ENCODE measurements at regions not wholly inside any gene's neighbourhood (a gene's known extent, or its start where the extent isn't known, plus 50 kb on each side); places are given as distances from the start of the nearest gene placed in this dataset.

DNA sequence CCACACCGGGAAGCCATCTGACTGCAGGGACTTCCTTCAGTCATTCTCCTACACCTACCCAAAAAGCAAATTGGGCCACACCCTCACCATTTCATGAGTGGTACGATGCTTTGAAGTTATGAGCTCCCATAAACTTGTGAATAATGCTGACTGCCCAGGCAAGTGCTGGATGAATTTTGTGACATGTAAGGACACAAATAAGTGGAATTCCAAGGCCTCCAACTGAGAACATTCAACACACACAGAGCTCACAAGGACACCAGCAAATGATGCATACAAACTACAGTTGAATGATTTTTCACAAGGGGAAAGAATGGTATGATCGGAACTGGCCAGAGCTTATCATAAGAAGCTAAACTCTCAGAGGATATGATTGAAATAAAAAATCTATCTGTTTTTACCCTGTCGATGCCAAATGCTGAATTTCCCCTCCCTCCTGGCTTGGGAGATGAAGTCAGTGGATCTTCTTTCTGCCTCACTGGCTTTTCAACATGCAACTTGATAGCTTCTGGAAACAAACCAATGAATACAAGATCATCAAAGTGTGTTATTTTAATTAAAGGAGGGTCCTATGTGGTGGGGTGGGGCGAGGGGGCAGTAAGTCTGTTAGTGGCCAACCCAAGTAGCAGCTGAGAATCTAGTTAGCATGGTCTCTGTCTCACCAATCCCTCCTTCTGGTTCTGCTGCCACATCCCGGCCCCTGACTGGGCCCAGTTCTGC, 123.8 kb downstream of the WT1 start:
- no peaks in the 10 kb centered on the region for H3K27me3 ChIP-seq
- no peak overlapping the region for H3K4me3 ChIP-seq
- TF ChIP-seq POLR2A (IDR thresholded peaks at IDR 0.05) (no peak), POLR2AphosphoS5 (IDR thresholded peaks at IDR 0.05; ENCODE audit: insufficient read depth in 1 of 2, low read depth in 1 of 2) (no peak)
- TF ChIP-seq, protein P1, sequence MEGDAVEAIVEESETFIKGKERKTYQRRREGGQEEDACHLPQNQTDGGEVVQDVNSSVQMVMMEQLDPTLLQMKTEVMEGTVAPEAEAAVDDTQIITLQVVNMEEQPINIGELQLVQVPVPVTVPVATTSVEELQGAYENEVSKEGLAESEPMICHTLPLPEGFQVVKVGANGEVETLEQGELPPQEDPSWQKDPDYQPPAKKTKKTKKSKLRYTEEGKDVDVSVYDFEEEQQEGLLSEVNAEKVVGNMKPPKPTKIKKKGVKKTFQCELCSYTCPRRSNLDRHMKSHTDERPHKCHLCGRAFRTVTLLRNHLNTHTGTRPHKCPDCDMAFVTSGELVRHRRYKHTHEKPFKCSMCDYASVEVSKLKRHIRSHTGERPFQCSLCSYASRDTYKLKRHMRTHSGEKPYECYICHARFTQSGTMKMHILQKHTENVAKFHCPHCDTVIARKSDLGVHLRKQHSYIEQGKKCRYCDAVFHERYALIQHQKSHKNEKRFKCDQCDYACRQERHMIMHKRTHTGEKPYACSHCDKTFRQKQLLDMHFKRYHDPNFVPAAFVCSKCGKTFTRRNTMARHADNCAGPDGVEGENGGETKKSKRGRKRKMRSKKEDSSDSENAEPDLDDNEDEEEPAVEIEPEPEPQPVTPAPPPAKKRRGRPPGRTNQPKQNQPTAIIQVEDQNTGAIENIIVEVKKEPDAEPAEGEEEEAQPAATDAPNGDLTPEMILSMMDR (IDR thresholded peaks at IDR 0.05), result no peak
- no peak overlapping the region for H3K27ac ChIP-seq
- intact Hi-C loops (cut with DNase I), result no loop called here
- no peak for DNase-seq (ENCODE audit: extremely low spot score in 2 of 2)
- H3K36me3 ChIP-seq, result no peaks in the 10 kb centered on the region
- H3K4me1 ChIP-seq, result no peaks in the 10 kb centered on the region
- no peaks in the 10 kb centered on the region for H3K9me3 ChIP-seq

DNA sequence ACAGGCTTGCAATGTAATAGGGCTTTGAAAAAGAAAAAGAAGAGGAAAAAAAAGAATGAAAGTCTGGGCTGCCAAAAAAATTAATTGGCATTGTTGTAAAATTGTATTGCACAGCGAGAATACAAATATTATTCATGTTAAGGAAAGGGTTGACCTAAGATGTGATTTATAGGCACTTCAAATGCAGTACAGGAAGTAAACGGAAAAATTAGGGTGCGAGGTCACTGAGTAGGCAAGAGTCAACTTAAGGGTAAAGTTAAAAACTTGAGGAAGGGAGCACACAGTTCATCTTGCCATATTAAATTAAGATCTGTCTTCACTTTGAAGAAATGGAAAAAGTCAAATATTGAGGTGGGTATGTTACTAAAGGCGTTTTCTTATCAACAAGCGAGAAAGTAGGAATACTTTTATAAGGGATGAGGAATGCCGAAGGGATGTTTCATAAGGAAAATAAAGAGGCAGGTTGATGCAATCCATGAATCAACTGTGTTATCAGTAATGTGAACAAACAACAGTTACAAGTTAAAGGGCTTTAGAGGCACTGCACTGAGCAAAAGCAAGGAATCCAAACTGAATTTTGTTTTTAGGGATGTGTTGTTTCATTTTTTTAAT, 123.0 kb downstream of the WT1 start:
- no peak for TF ChIP-seq POLR2AphosphoS5 (IDR thresholded peaks at IDR 0.05; ENCODE audit: insufficient read depth in 1 of 2, low read depth in 1 of 2)
- TF ChIP-seq, protein P1 (IDR thresholded peaks at IDR 0.05), result no peak

DNA sequence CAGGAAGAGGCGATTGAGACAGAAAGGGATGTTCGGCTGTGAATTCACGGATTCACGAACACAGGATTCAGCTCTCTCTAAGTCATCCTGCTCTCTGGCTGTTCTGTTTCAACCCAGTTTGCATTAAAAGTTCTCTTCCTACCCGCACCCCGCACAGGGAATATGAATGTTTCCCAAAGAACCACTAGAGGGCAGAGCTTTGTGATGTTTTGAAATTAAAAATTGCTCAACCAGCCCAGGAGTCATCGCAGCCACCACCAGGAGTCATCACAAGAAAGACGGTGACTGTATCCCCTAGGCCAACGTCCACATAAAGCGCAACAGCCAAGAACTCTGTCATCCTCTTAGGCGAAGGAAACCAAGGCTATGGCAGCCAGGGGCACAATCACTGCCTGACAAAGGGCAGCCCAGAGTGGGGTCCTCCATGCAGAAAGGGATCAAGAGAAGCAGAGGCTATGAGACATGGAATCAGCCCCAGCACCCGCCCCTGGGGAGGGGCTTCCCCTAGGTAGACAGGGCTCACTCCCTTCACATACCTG, 122.4 kb downstream of the WT1 start:
- no peak overlapping the region for H3K27ac ChIP-seq
- no peak for DNase-seq (ENCODE audit: extremely low spot score in 2 of 2)

More for the DNA sequence above, 123.0 kb downstream of the WT1 start:
- DNase-seq (ENCODE audit: extremely low spot score in 2 of 2), result no peak
- Histone ChIP-seq H3K9me3 (no peaks in the 10 kb centered on the region), H3K27me3 (no peaks in the 10 kb centered on the region), H3K27ac (no peak overlapping the region), H3K4me3 (no peak overlapping the region), H3K4me1 (no peaks in the 10 kb centered on the region), H3K36me3 (no peaks in the 10 kb centered on the region)
- intact Hi-C loops (cut with DNase I), result no loop called here

DNA sequence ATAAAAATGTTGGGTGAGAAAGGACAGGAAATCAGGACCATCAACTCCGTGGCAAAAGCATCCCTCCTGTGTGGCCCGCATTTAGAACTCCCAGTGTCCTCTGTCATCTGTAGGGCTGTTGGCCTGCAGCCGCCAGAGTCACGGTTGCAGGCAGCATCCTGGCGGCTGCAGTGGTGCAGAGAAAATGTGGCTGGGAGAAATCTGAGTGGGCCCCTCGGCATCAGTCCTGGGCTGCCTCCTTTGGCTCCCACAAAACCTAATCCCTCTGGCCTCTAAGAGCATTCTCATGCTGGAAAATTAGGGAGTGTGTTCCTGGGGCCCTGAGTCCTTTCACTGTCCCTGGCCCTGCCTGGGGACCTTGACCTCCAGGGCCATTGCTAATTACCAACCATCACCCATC, 121.9 kb downstream of the WT1 start:
- Histone ChIP-seq H3K27ac (no peak overlapping the region), H3K36me3 (no peaks in the 10 kb centered on the region), H3K27me3 (no peaks in the 10 kb centered on the region), H3K4me3 (no peak overlapping the region), H3K9me3 (no peaks in the 10 kb centered on the region), H3K4me1 (no peaks in the 10 kb centered on the region)
- TF ChIP-seq POLR2A (IDR thresholded peaks at IDR 0.05) (no peak), POLR2AphosphoS5 (IDR thresholded peaks at IDR 0.05; ENCODE audit: insufficient read depth in 1 of 2, low read depth in 1 of 2) (no peak)
- TF ChIP-seq, protein P1 (IDR thresholded peaks at IDR 0.05), result no peak
- intact Hi-C loops (cut with DNase I), result no loop called here
- DNase-seq (ENCODE audit: extremely low spot score in 2 of 2), result no peak

More for the DNA sequence above, 122.4 kb downstream of the WT1 start:
- intact Hi-C loops (cut with DNase I), result no loop called here
- no peaks in the 10 kb centered on the region for H3K4me1 ChIP-seq
- H3K4me3 ChIP-seq, result no peak overlapping the region
- H3K36me3 ChIP-seq, result no peaks in the 10 kb centered on the region
- no peaks in the 10 kb centered on the region for H3K9me3 ChIP-seq
- TF ChIP-seq, protein P1 (IDR thresholded peaks at IDR 0.05), result peak in 1 of 3 experiments; percentile 58
- TF ChIP-seq POLR2A (IDR thresholded peaks at IDR 0.05), result no peak
- H3K27me3 ChIP-seq, result no peaks in the 10 kb centered on the region

DNA sequence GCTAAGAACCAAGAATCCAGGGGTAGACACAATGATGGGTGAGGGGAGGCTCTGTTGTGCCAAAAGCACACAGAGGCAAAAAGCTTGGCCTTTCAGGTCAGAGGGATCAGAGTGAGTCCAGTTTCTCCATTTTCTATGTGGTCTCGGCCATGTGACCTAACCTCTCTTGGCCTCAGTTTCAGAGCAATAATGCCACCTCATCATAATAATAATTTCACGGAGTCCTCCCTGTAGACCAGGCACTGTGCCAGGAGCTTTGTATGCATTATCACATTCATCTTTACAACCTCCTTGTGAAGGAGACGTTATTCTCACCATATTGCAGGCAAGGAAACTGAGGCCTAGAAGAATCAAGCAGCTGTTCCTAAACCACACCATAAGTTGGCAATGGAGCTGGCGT, 120.2 kb downstream of the WT1 start:
- DNase-seq (ENCODE audit: extremely low spot score in 2 of 2), result no peak

More for the DNA sequence above, 120.2 kb downstream of the WT1 start:
- Histone ChIP-seq H3K4me3 (no peak overlapping the region), H3K27ac (no peak overlapping the region), H3K4me1 (no peaks in the 10 kb centered on the region), H3K27me3 (no peaks in the 10 kb centered on the region), H3K36me3 (no peaks in the 10 kb centered on the region), H3K9me3 (no peaks in the 10 kb centered on the region)
- intact Hi-C loops (cut with DNase I), result no loop called here
- TF ChIP-seq POLR2A (IDR thresholded peaks at IDR 0.05) (no peak), POLR2AphosphoS5 (IDR thresholded peaks at IDR 0.05; ENCODE audit: insufficient read depth in 1 of 2, low read depth in 1 of 2) (no peak)
- TF ChIP-seq, protein P1 (IDR thresholded peaks at IDR 0.05), result no peak
